HG03520 (cell line): ENCODE measurements at regions not wholly inside any gene's neighbourhood (a gene's known extent, or its start where the extent isn't known, plus 50 kb on each side); places are given as distances from the start of the nearest gene placed in this dataset.

Experiments
- ATAC-seq: cut with Tn5 transposase; IDR thresholded peaks from one replicate; pipeline ENCODE4 v1.9.1; 2021; ENCODE audit warnings: mild to moderate bottlenecking, moderate library complexity; ENCODE audit not compliant: unreplicated experiment

GRCh38 chr3:5523125-5523524, 335.6 kb downstream of the EDEM1 start:
- ATAC-seq, result no peak

DNA sequence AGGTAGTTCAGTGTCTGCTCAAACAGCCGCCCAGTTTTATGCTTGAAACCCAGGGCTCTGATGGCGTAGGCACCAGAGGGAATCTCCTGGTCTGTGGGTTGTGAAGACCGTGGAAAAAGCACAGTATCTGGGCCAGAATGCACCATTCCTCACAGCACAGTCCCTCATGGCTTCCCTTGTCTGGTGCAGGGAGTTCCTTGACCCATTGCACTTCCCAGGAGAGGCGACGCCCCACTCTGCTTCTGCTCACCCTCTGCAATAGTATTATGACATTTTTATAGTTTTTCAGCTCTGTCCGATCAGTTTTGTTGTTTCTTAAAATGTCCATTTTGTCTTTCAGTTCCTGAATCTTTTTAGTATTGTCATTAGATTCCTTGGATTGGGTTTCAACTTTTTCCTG, 343.5 kb downstream of the EDEM1 start:
- ATAC-seq, result no peak

DNA sequence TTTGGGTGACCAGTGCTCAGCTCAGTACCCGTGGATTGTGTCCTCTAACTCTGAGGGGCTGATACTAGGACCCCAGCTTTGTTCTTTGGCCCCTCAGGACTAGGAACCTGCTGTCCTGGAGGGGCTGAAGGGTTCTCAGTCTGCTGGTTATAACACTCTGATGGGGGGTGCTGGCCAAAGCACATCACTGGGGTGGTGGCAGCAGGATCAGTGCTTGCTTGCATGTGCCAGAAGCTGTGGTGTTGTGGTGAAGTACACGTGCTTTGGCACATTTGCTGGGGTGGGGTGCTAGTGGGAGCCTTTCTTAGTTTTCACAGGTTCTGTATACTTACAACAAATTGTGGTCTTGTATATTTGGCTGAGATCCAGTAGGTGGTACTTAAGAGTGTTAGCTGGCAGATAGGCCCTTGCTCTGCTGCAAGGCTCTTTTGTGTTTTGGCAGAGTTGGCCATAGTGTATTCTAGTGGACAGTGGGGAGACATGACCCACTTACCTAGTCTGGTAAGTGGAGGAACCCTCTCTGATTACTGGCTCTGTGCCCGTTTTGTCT, 344.3 kb downstream of the EDEM1 start:
- ATAC-seq, result no peak

DNA sequence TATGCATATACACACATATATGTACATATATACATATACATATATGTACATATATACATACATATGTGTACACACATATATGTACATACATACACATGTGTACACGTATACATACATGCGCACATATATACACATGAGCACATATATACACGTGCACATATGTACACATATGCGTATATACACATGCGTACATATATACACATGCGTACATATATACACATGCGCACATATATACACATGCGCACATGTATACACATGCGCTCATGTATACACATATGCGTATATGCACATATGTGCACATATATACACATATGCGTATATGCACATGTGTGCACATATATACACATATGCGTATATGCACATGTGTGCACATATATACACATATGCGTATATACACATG, 353.0 kb downstream of the EDEM1 start:
- ATAC-seq, result no peak

- ATAC-seq, result no peak
Measured at GRCh38 chr3:5542472-5542871, 355.0 kb downstream of the EDEM1 start.

DNA sequence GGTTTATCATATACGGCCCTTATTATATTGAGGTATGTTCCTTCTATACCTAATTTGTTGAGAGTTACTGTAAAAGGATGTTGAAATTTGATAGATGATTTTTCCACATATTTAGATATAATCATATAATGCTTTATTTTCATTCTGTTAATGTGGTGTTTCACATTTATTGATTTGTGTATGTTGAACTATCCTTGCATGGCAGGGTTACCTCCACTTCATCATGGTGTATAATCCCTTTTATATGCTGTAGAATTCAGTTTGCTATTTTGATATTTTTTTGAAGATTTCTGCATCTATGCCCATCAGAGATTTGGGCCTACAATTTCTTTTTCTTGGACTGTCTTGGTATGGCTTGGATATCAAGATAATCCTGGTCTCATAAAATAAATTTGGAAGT, 355.5 kb downstream of the EDEM1 start:
- ATAC-seq, result no peak

GRCh38 chr3:5545719-5546118, 358.2 kb downstream of the EDEM1 start:
- no peak for ATAC-seq

GRCh38 chr3:5553203-5553602, 365.7 kb downstream of the EDEM1 start:
- ATAC-seq, result no peak

DNA sequence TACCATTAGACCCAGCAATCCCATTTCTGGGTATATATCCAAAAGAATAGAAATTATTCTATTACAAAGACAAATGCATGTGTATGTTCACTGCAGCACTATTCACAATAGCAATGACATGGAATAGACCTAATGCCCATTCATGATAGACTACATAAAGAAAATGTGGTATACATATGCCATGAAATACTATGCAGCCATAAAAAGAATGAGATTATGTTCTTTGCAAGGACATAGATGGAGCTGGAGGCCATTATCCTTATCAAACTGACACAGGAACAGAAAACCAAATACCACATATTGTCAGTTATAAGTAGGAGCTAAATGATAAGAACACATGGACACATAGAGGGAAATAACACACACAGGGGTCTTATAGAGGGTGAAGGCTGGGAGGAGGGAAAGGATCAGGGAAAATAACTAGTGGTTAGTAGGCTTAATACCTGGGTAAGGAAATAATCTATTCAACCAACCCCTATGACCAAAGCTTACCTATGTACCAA, 366.8 kb downstream of the EDEM1 start:
- ATAC-seq, result no peak

DNA sequence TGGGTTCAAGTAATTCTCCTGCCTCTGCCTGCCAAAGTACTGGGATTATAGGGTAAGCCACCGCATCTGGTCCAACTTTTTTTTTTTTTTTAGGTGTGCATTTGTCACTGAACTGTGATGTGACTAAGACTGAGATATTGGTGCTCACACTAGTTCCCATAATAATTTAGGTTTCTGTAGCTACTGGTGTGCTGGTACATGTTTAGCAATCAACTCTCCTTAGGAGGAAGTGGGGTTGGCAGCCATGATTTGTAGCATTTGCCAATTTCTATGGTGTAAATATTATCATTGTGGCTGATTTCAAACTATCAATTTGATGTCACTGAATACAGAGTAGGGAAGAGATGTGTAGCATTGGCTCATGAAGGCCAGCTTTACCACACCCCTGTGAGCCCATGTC, 372.7 kb downstream of the EDEM1 start:
- no peak for ATAC-seq

GRCh38 chr3:5563537-5564277, 376.2 kb downstream of the EDEM1 start:
- no peak for ATAC-seq

DNA sequence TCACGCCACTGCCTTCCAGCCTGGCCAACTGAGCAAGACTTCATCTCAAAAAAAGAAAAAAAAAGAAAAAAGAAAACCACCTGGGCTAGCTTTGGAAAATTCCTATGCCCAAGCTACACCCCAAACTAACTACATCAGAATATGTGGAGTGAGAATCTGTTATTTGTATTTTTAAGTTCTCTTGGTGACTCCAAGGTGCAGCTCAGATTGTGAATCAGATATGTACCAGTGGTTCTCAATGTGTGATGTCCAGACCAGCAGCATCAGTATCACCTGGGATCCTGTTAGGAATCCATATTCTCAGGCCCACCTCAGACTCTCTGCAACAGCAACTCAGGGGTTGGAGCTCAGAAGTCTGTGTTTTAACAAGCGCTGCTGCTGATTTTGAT, 376.8 kb downstream of the EDEM1 start:
- no peak for ATAC-seq

DNA sequence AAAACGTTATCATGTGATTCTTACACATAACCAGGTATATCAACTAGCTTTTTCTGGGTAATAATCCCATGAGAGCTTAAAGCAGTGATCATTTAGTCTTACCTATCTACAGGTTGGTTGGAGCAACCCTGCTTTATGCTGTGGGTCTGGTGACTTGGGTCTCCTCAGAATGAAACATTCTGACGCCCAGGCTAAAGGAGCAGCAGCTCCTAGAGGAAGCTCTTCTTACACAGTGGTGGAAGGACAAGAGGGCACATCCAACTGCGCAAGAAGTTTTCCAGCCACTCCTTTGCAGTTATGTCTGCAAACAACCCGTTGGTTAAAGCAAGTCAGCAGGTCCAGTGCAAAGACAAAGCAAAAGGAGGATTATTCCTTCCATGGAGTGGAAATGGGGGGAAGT, 377.5 kb downstream of the EDEM1 start:
- no peak for ATAC-seq

DNA sequence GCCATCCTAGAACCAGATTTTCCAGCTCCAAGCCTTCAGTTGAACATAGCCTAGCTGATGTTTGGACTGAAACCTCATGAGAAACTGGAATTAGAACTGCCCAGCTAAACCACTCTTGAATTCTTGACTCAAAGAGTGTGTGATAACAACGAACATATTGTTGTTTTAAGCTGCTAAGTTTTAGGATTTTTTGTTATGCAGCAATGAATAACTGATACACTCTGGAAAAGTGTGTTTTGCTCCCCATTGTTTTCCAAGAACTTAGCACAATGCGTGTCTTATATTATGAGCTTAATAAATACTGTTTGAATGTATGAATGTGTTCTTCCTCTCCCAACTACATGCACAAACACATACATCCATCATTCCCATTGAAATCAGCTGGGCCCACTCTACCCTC, 379.6 kb downstream of the EDEM1 start:
- no peak for ATAC-seq

- no peak for ATAC-seq
Measured at GRCh38 chr3:5568451-5568850, 380.9 kb downstream of the EDEM1 start.

GRCh38 chr3:5569152-5569551, 381.6 kb downstream of the EDEM1 start:
- no peak for ATAC-seq

GRCh38 chr3:5572168-5572567, 384.7 kb downstream of the EDEM1 start:
- no peak for ATAC-seq

- ATAC-seq, result no peak
Measured at GRCh38 chr3:5576277-5577011, 388.9 kb downstream of the EDEM1 start.

DNA sequence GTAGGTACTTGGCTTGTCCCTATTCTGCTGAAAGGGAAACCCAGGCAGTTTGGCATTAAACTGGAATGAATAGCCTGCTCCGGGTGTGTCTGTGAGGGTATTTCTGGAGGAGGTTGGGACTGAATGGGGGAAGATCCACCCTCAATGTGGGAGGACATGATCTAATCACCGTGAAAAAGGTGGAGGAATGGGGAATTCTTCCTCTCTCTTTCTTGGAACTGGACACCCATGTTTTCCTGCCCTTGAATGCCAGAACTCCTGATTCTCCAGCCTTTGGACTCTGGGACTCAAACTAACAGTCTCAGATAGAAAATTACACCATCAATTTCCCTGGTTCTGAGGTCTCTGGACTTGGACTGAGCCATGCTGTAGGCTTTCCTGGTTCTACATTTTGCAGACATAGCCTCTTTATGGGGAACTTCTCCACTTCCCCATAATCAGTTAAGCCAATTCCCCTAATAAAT, 391.7 kb downstream of the EDEM1 start:
- ATAC-seq, result no peak

DNA sequence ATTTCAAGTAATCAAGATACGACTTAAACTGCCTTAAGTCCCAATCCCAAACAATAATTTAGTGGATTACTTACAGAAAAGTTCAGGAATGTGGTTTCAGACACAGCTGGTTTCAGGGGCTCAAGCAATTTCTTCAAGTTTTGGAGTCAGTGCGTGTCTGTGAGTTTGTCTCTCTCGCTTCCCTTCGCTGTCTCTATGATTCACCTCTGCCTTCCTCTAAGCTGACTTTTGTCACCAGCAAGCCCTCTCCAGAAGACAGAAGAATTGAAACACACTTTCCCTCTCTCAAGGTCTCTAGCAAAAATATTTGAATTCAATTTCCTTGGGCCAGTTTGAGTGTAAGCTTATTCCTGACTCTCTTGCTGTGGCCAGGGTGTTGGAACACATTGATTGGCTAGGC, 392.4 kb downstream of the EDEM1 start:
- no peak for ATAC-seq

- ATAC-seq, result no peak
Measured at GRCh38 chr3:5580826-5581225, 393.3 kb downstream of the EDEM1 start.

DNA sequence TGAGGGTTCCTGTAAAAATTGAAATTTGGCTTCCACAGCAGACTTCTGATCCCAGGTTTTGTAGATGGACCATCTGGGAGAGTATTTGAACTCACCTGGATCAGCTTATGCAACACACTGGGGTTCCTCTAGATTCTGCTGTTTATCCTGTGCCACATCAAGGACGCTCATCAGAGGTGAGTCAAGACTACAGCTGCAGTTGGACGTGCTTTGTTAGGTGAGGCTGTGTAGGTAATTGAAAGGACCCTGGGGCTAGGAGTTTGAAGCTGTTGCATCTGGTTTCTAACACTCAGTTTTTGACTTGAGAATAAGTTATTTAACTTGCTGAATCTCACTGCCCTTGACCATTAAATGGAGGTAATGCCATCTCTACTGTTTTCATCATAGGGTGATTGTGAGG, 394.2 kb downstream of the EDEM1 start:
- no peak for ATAC-seq
